H1 (cell line): ENCODE measurements at regions not wholly inside any gene's neighbourhood (a gene's known extent, or its start where the extent isn't known, plus 50 kb on each side); places are given as distances from the start of the nearest gene placed in this dataset.

ENCODE experiments used
- EP300 ChIP-seq, 2 experiments: IDR thresholded peaks; 1 replicate in 1 of 2; 2 replicates in 1 of 2; pipeline ENCODE4 v1.6.1; 2011 to 2012; ENCODE audit warnings: low read depth in 2 of 2, low read length in 2 of 2, mild to moderate bottlenecking in 2 of 2, borderline replicate concordance in 1 of 2, inconsistent platforms in 1 of 2, moderate library complexity in 1 of 2
- EZH2 ChIP-seq: fragments of 200-600 bp; sonication (generic); IDR thresholded peaks from 2 replicates; pipeline ENCODE4 v1.7.1; 2012; ENCODE audit warnings: low read depth, mild to moderate bottlenecking, moderate library complexity, low read length, inconsistent platforms; ENCODE audit not compliant: severe bottlenecking
- KDM1A ChIP-seq: fragments of 200-600, 300-600 bp; sonication (generic); IDR thresholded peaks from 2 replicates; pipeline ENCODE4 v1.7.1; 2016; ENCODE audit warnings: mild to moderate bottlenecking, low read length, borderline replicate concordance
- NRF1 ChIP-seq: IDR thresholded peaks from 2 replicates; pipeline ENCODE4 v1.6.1; 2011; ENCODE audit warnings: mild to moderate bottlenecking, low read depth, low read length, improper control_type of control experiment
- POLR2AphosphoS5 ChIP-seq: IDR thresholded peaks from 2 replicates; pipeline ENCODE4 v1.6.1; 2011; ENCODE audit warnings: low read depth, low read length
- RXRA ChIP-seq: IDR thresholded peaks from 2 replicates; pipeline ENCODE4 v1.6.1; 2011; ENCODE audit warnings: low read depth, mild to moderate bottlenecking, low read length, moderate library complexity; ENCODE audit not compliant: insufficient read depth

- TF ChIP-seq KDM1A, result no peak
- TF ChIP-seq EP300 (IDR thresholded peaks at IDR 0.05; ENCODE audit: borderline replicate concordance in 1 of 2, low read depth in 2 of 2, low read length in 2 of 2), result no peak
- TF ChIP-seq POLR2AphosphoS5, result no peak
- TF ChIP-seq RXRA, result no peak
- no peak for TF ChIP-seq EZH2
- no peak for TF ChIP-seq NRF1
These were observed 344.2 kb upstream of the MKI67 start (continued) for GRCh38 chr10:128470321-128470965.
